LNCaP clone FGC (cell line): ENCODE measurements at regions not wholly inside any gene's neighbourhood (a gene's known extent, or its start where the extent isn't known, plus 50 kb on each side); places are given as distances from the start of the nearest gene placed in this dataset.

Source experiments
- DNase-seq: peaks from one replicate; pipeline ENCODE4 v3.0.0-alpha.2; 2011; ENCODE audit warnings: low read depth
- H3K4me3 ChIP-seq: 2 replicates; pipeline ENCODE4 v1.5.1; 2011; ENCODE audit warnings: mild to moderate bottlenecking, low read depth, low read length, control low read depth
- TF ChIP-seq, protein P1 (sequence below): IDR thresholded peaks from 2 replicates; pipeline ENCODE4 v1.5.1; 2012; ENCODE audit warnings: mild to moderate bottlenecking; ENCODE audit not compliant: control insufficient read depth, insufficient read depth; ENCODE audit errors: extremely low read depth

DNA sequence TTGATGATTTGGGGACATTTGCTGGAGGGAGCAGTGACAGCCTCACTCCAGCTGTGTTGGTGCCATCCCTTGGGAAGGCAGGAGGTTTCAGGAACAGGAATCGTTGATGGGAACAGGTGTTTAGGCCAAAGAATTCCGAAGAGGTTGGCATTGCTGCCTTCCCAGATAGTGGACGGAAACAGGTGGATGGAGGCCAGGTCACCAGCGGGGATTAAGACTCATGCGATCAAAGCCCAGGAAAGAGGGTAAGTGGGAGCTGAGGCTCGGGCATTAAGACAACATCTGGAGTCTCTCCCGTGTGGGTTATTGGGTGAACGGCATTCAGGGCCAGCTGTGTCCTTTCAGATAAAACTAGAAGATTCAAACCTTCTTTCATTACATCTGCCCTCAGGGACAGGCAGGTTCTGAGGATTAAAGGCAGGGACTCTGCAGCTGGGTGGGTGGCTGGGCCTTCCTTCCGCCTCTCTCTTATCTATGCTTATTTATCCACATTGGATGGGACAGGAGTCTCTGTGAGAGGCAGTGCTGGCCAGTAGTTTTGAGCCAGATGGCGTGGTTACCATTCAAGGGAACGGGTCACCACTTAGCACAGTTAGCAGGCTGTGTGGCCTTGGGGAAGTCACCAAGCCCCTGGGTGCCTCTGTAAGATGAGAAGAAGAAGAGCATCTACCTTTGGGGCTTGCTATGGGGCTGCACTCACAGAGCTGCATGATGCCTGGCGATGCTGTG lies 67.6 kb downstream of the INSIG1 start:
- TF ChIP-seq, protein P1, sequence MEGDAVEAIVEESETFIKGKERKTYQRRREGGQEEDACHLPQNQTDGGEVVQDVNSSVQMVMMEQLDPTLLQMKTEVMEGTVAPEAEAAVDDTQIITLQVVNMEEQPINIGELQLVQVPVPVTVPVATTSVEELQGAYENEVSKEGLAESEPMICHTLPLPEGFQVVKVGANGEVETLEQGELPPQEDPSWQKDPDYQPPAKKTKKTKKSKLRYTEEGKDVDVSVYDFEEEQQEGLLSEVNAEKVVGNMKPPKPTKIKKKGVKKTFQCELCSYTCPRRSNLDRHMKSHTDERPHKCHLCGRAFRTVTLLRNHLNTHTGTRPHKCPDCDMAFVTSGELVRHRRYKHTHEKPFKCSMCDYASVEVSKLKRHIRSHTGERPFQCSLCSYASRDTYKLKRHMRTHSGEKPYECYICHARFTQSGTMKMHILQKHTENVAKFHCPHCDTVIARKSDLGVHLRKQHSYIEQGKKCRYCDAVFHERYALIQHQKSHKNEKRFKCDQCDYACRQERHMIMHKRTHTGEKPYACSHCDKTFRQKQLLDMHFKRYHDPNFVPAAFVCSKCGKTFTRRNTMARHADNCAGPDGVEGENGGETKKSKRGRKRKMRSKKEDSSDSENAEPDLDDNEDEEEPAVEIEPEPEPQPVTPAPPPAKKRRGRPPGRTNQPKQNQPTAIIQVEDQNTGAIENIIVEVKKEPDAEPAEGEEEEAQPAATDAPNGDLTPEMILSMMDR = no peak
- H3K4me3 ChIP-seq = no peak overlapping the region
- no peak for DNase-seq

DNA sequence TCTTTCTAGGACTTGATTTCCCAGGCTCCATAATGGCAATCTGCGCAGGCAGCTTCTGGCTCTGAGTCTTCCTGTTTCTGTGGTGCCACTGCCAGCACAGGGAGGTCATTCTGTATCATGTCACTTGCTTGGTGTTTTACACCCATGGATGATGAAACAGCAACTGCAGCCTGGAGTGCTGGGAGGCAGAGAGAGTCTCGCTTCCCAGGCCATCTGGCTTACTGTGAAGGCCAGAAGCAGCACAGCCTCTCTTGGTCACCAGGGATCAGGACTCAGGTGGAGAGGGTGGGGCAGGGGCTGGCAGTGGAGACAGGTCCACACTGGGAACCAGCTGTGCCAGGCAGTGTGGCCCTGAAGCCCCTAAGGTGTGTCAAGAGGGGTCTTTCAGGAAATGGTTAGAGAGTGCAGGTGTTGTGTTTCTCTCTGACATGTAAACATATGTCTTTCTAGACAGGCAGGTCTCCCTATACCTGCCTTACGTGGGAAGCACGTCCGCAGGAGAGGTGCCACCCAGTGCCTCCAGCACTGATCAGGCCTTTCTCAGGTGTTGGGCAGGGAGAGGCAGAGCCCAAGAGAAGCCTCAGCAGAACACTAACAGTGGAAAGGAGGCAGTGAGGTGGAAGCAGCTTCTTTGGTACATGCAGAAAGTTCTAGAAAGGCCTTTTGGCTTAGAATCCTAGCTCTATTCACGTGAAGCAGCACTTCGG lies 71.4 kb downstream of the INSIG1 start:
- H3K4me3 ChIP-seq = no peak overlapping the region
- TF ChIP-seq, protein P1 = no peak
- DNase-seq = no peak

DNA sequence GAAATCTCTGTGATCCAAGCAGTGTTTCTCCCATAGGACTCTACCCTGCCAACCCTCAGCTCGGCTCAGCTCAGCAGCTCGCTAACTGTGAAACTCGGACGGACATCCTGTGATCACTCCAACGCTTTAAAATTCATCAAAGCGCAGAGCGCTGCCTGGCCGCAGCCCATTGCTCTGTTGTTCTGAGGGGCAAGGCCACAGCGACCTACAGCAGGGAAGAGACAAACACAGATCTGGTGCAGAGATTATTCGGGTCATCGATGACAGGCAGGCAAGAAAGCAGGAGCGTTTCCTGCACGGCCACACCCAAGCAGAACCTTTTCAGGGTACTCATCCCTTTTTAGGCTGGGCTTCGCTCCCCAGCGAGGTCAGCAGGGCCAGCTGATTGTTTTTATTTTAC lies 72.1 kb downstream of the INSIG1 start:
- no peak for DNase-seq
- no peak overlapping the region for H3K4me3 ChIP-seq
- TF ChIP-seq, protein P1 = no peak

DNA sequence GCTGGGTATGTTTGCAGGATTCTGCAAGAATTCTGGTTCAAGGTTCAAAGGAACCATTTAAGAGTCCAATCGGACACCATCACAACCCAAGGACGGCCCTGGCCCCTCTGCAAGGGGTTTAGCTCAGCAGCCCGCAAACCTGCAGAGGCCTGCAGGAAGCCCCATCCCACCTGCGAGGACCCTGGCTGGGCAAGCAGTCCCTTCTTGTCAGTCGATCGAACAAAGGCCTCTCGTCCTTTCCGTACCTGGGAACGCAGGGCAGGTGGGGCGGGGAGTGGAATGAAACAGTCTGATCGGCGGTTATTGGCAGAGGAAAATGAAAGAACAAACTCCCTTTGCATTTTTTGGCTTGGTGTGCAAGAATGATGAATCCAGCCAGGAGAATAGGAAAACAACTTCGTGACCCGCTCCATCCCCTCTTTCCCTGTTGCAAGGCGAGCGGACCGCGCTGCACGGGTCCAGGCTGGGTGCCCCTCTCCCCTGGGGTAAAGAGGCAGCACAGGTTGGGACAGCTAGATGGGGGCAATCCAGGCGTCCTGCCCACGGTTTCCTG lies 73.7 kb downstream of the INSIG1 start:
- TF ChIP-seq, protein P1 = no peak
- no peak overlapping the region for H3K4me3 ChIP-seq
- DNase-seq = no peak

DNA sequence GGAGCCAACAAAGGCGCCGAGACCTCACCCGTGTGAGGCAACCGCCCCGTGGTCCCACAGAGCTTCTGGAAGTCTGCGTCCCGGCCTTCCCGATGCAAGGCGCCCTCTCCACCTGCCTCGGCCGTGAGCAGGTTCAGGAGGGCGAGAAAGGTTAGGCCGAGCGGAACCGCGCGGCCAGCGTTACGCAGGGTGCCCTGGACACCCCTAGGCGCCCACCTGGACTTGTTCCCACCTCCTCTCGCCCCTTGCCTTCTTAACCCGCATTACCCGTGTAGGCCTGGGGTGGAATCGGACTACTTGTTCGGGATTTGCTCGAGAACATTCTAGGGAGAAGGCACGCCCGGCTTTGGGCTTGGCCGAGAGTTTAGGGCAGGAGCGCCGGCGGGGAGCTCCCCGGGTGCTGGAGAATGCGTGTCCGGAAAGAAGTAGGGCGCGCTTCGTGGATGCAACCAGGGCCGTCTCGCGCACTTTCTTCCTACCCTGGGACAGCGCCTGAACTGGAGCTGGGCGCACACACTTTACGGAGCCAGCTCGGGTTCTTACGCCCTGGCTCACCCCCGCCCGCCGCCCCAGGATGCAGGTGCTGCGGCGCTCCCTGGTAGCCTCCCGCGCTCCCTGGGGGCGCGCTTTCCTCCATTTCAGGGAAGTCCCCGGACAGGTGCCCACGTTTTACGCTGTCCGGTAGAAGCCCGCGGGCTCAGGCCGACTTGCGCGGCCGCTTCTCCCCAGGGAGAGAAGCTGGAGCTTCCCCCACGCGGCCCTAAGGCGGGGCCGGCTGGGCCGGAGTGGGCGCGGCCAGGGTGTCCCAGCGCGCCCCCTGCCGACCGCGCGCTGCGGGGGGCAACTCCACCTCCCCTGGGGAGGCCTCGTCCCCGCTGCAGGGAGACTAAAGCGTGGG lies 74.5 kb downstream of the INSIG1 start:
- TF ChIP-seq, protein P1 = peak; percentile 38
- DNase-seq = no peak
- H3K4me3 ChIP-seq = no peak overlapping the region

DNA sequence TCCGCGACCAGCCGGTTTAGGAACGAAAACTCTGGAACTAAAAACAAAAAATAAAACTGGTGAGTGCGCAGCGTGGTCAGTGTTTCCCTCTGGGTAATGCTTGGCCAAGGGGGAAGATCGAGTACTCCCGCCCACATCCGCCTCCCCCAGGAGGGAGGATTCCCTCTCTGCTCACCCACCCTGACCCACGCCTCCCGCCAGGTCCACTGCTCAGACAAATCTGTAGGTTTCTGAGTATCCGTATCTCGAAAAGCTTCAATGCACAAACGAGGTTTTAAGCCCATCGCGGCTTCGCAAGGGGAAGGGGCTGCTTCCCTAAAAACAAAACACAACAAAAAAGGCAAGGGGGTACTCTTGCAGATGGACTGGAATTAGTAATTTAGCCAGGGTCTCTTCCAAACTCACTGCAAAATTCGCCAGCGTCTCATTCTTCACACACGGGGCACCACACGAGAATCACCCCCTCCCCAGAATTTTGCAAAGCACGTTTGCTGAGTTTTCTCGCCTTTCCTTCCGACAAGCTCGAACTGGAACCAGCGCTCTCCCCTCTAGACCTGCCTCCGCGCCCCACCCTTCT lies 75.2 kb downstream of the INSIG1 start:
- DNase-seq = no peak
- TF ChIP-seq, protein P1 = no peak
- no peak overlapping the region for H3K4me3 ChIP-seq
